ENCODE measurements at regions not wholly inside any gene's neighbourhood (a gene's known extent, or its start where the extent isn't known, plus 50 kb on each side); places are given as distances from the start of the nearest gene placed in this dataset.

GRCh38 chr2:74735009-74735408 lies 81.0 kb downstream of the SEMA4F start:
- Histone ChIP-seq H3K27ac (no peak overlapping the region), H3K36me3 (no peaks in the 10 kb centered on the region), H3K4me3 (no peak overlapping the region), H3K9me3 (peaks cover 0 to 11% (median 0%) of the 10 kb centered on the region in 4 donors), H3K4me1 (peaks cover 0 to under 1% (median 0%) of the 10 kb centered on the region in 4 donors), H3K27me3 (no peaks in the 10 kb centered on the region)
- WGBS, 5 donors, result 58 to 72% (median 64%) methylated on average over 2 of the region's 2 CpGs
- intact Hi-C loops (cut with DNase I; ENCODE audit: low total_unique reads), result no loop called here
- no peak for DNase-seq
- no peak for TF ChIP-seq EP300 (IDR thresholded peaks at IDR 0.05)
- no peak for TF ChIP-seq CTCF (IDR thresholded peaks at IDR 0.05)
- TF ChIP-seq POLR2AphosphoS5 (IDR thresholded peaks at IDR 0.05), result no peak
- no peak for TF ChIP-seq POLR2A (IDR thresholded peaks at IDR 0.05)

GRCh38 chr2:74735564-74735963 lies 81.5 kb downstream of the SEMA4F start:
- H3K9me3 ChIP-seq, result peaks cover 0 to 11% (median 0%) of the 10 kb centered on the region in 4 donors
- no peak for DNase-seq
- 45 to 58% (median 56%) methylated on average over 3 of the region's 3 CpGs for WGBS, 5 donors
- H3K27ac ChIP-seq, result no peak overlapping the region
- no peak overlapping the region for H3K4me3 ChIP-seq
- no peaks in the 10 kb centered on the region for H3K36me3 ChIP-seq
- intact Hi-C loops (cut with DNase I; ENCODE audit: low total_unique reads), result no loop called here
- no peaks in the 10 kb centered on the region for H3K27me3 ChIP-seq
- H3K4me1 ChIP-seq, result peaks cover 0 to 6% (median 3%) of the 10 kb centered on the region in 4 donors
- no peak for TF ChIP-seq POLR2A (IDR thresholded peaks at IDR 0.05)
- no peak for TF ChIP-seq POLR2AphosphoS5 (IDR thresholded peaks at IDR 0.05)
- no peak for TF ChIP-seq CTCF (IDR thresholded peaks at IDR 0.05)
- no peak for TF ChIP-seq EP300 (IDR thresholded peaks at IDR 0.05)

DNA sequence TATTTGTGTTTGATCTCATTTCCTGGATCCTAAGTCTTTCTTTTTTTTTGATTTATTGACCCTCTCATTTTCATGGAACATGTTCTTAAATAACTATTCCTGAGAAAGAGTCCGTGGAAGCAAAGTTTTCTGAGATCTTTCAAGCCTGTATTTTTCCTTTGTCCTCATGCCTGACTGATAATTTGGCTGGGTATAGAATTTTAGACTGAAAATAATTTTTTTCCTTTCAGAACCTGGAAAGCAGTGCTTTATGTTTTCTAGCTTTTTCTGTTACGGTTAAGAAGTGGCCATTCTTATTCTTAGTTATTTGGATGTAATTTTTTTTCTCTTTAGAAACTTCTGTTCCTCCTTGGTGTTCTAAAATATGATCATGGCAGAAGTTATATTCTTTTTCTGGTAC lies 82.5 kb downstream of the SEMA4F start:
- no peak overlapping the region for H3K27ac ChIP-seq
- DNase-seq, result no peak
- TF ChIP-seq POLR2A (IDR thresholded peaks at IDR 0.05), result no peak
- TF ChIP-seq EP300 (IDR thresholded peaks at IDR 0.05), result no peak
- TF ChIP-seq POLR2AphosphoS5 (IDR thresholded peaks at IDR 0.05), result no peak
- no peak for TF ChIP-seq CTCF (IDR thresholded peaks at IDR 0.05)
- no peak overlapping the region for H3K4me3 ChIP-seq
- intact Hi-C loops (cut with DNase I; ENCODE audit: low total_unique reads), result no loop called here
- no peaks in the 10 kb centered on the region for H3K36me3 ChIP-seq
- WGBS, 5 donors, result 66 to 92% (median 81%) methylated on average over 2 of the region's 2 CpGs
- peaks cover 0 to 16% (median 11%) of the 10 kb centered on the region in 4 donors for H3K4me1 ChIP-seq
- H3K9me3 ChIP-seq, result peaks cover 0 to 11% (median 0%) of the 10 kb centered on the region in 4 donors
- H3K27me3 ChIP-seq, result no peaks in the 10 kb centered on the region

DNA sequence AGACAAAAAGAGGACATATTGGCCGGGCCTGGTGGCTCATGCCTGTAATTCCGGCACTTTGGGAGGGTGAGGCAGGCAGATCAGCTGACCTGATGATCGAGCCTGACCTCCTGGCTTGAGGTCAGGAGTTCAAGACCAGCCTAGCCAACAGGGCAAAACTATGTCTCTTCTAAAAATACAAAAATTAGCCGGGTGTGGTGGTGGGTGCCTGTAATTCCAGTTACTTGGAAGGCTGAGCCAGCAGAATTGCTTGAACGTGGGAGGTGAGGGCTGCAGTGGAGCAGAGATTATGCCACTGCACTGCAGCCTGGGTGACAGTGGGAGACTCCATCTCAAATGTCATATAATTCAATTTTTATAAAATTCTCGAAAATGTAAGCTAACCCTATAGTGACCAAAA lies 84.5 kb downstream of the SEMA4F start:
- 58 to 72% (median 61%) methylated on average over 6 of the region's 6 CpGs for WGBS, 5 donors

More for the DNA sequence above, 84.5 kb downstream of the SEMA4F start:
- no peak overlapping the region for H3K4me3 ChIP-seq
- H3K36me3 ChIP-seq, result no peaks in the 10 kb centered on the region
- no peak overlapping the region for H3K27ac ChIP-seq
- no peak for TF ChIP-seq POLR2A (IDR thresholded peaks at IDR 0.05)
- TF ChIP-seq CTCF (IDR thresholded peaks at IDR 0.05), result no peak
- no peak for TF ChIP-seq EP300 (IDR thresholded peaks at IDR 0.05)
- no peak for TF ChIP-seq POLR2AphosphoS5 (IDR thresholded peaks at IDR 0.05)
- H3K9me3 ChIP-seq, result peaks cover 0 to 11% (median 0%) of the 10 kb centered on the region in 4 donors
- H3K27me3 ChIP-seq, result no peaks in the 10 kb centered on the region
- peaks cover 0 to 19% (median 13%) of the 10 kb centered on the region in 4 donors for H3K4me1 ChIP-seq
- intact Hi-C loops (cut with DNase I; ENCODE audit: low total_unique reads), result no loop called here
- no peak for DNase-seq

Measured in stomach (tissue), 8 donors.